ENCODE measurements at regions not wholly inside any gene's neighbourhood (a gene's known extent, or its start where the extent isn't known, plus 50 kb on each side); places are given as distances from the start of the nearest gene placed in this dataset.
A peak's percentile ranks its signal among the peaks of the same experiment; 100 is the strongest.

DNA sequence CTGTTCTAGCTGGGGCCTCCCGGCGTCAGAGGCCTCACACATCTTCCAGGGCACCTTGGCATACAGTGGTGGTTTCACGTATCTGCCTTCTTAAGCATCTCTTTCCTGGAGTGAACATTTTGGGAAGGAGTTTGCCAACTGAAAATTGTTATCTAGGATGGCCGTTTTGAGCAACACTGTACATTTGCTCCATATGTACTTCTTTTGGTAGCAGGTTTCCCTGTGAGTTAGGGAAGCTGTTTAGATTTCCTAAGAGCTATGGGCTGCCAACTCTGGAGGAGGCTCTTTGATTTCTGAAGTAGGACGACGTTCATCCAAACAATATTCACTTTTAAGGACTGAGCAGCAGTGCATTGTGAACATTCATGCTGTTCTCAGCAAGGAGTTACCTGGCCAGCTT lies 665.9 kb downstream of the SQOR start:
- no peaks in the 10 kb centered on the region for H3K4me1 ChIP-seq (ENCODE audit: control insufficient read depth in 1 of 2, insufficient read depth in 2 of 2, low read length in 2 of 2)
- no peak overlapping the region for H4K91ac ChIP-seq (ENCODE audit: low read depth, low read length)
- H4K8ac ChIP-seq (ENCODE audit: low read depth, low read length), result no peak overlapping the region
- H3K79me1 ChIP-seq (ENCODE audit: low read length), result no peaks in the 10 kb centered on the region
- no peak overlapping the region for H3K4me2 ChIP-seq (ENCODE audit: low read length)
- no peaks in the 10 kb centered on the region for H3K9me3 ChIP-seq (ENCODE audit: insufficient read depth, low read depth, low read length)
- H3K9ac ChIP-seq (ENCODE audit: low read length), result no peak overlapping the region
- H2AFZ ChIP-seq (ENCODE audit: insufficient read depth, low read length, poor library complexity), result no peak overlapping the region
- H3K79me2 ChIP-seq (ENCODE audit: control insufficient read depth, insufficient read depth, low read length, poor library complexity), result no peaks in the 10 kb centered on the region
- no peak for DNase-seq
- H3K36me3 ChIP-seq (ENCODE audit: control insufficient read depth in 1 of 2, insufficient read depth in 2 of 2, low read length in 2 of 2), result no peaks in the 10 kb centered on the region
- H3K23ac ChIP-seq (ENCODE audit: low read length), result no peak overlapping the region
- no peaks in the 10 kb centered on the region for H3K27me3 ChIP-seq (ENCODE audit: insufficient read depth, low read length)
- no peak overlapping the region for H2AK5ac ChIP-seq (ENCODE audit: low read length)
- no peak overlapping the region for H3K14ac ChIP-seq (ENCODE audit: low read length)
- no peak overlapping the region for H3K4me3 ChIP-seq (ENCODE audit: low read depth, low read length)
- no peak overlapping the region for H2BK12ac ChIP-seq (ENCODE audit: low read length)
- H3K4ac ChIP-seq (ENCODE audit: low read depth, low read length), result no peak overlapping the region
- H2BK120ac ChIP-seq (ENCODE audit: insufficient read depth, low read length, poor library complexity), result no peak overlapping the region
- H3K18ac ChIP-seq (ENCODE audit: low read length), result no peak overlapping the region
- no peak overlapping the region for H2BK5ac ChIP-seq (ENCODE audit: low read depth, low read length, poor library complexity)
- no CpG with 5 or more reads among the region's 6 CpGs for WGBS (ENCODE audit: extremely low coverage, insufficient coverage, insufficient read length)
- H4K12ac ChIP-seq (ENCODE audit: low read depth, low read length), result no peak overlapping the region
- no peak overlapping the region for H3K27ac ChIP-seq (ENCODE audit: low read depth, low read length)

DNA sequence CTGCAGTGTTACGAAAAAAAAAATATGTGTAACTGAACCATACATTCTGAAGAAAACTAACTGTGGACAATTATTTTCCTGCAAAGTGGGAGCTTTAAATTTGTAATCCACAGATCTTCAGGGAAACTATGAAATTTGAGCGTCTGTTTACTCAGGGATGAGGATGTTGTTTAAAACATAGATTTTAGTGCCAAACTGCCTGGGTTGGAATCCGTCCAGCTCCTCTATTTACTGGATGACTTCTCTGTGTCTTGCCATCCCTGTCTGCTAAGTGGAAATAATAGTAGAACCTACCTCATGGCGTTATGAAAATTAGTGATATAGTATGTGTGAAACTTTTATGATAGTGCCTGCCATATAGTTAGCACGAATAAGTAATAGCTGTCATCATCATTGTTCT lies 666.5 kb downstream of the SQOR start:
- H2BK120ac ChIP-seq (ENCODE audit: insufficient read depth, low read length, poor library complexity), result no peak overlapping the region
- H3K9ac ChIP-seq (ENCODE audit: low read length), result no peak overlapping the region
- no peaks in the 10 kb centered on the region for H3K79me2 ChIP-seq (ENCODE audit: control insufficient read depth, insufficient read depth, low read length, poor library complexity)
- no peak overlapping the region for H2BK12ac ChIP-seq (ENCODE audit: low read length)
- H2AK5ac ChIP-seq (ENCODE audit: low read length), result no peak overlapping the region
- no peak overlapping the region for H3K14ac ChIP-seq (ENCODE audit: low read length)
- no peak overlapping the region for H3K23ac ChIP-seq (ENCODE audit: low read length)
- H3K27me3 ChIP-seq (ENCODE audit: insufficient read depth, low read length), result no peaks in the 10 kb centered on the region
- no peak overlapping the region for H3K4ac ChIP-seq (ENCODE audit: low read depth, low read length)
- no peaks in the 10 kb centered on the region for H3K9me3 ChIP-seq (ENCODE audit: insufficient read depth, low read depth, low read length)
- H3K27ac ChIP-seq (ENCODE audit: low read depth, low read length), result no peak overlapping the region
- no peak overlapping the region for H3K18ac ChIP-seq (ENCODE audit: low read length)
- no peak overlapping the region for H2AFZ ChIP-seq (ENCODE audit: insufficient read depth, low read length, poor library complexity)
- H4K91ac ChIP-seq (ENCODE audit: low read depth, low read length), result no peak overlapping the region
- H2BK5ac ChIP-seq (ENCODE audit: low read depth, low read length, poor library complexity), result no peak overlapping the region
- WGBS (ENCODE audit: extremely low coverage, insufficient coverage, insufficient read length), result no CpG with 5 or more reads among the region's 5 CpGs
- H3K4me2 ChIP-seq (ENCODE audit: low read length), result no peak overlapping the region
- no peak overlapping the region for H3K4me3 ChIP-seq (ENCODE audit: low read depth, low read length)
- no peak overlapping the region for H4K8ac ChIP-seq (ENCODE audit: low read depth, low read length)
- no peak for DNase-seq
- H3K4me1 ChIP-seq (ENCODE audit: control insufficient read depth in 1 of 2, insufficient read depth in 2 of 2, low read length in 2 of 2), result no peaks in the 10 kb centered on the region
- no peaks in the 10 kb centered on the region for H3K79me1 ChIP-seq (ENCODE audit: low read length)
- H4K12ac ChIP-seq (ENCODE audit: low read depth, low read length), result no peak overlapping the region
- no peaks in the 10 kb centered on the region for H3K36me3 ChIP-seq (ENCODE audit: control insufficient read depth in 1 of 2, insufficient read depth in 2 of 2, low read length in 2 of 2)

DNA sequence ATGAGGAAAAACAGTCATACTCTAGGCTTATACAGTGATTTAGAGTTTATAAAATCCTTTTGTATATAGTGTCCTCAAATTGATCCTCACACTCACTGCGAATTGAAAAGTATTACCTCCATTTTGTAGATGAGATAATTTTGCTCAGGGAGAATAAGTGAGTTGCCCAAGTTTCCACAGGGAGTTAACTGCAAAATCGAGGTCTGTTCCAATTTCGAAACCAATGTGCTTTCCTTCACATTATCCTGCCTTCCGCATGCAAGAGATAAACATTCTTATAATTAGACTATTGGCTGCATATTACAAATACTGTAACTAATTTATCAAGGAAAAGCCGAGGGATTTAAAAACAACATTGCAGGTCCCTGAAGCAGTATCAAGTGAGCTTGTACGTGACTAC lies 667.0 kb downstream of the SQOR start:
- no peak overlapping the region for H2BK120ac ChIP-seq (ENCODE audit: insufficient read depth, low read length, poor library complexity)
- H2BK5ac ChIP-seq (ENCODE audit: low read depth, low read length, poor library complexity), result no peak overlapping the region
- no peak overlapping the region for H4K12ac ChIP-seq (ENCODE audit: low read depth, low read length)
- H2AK5ac ChIP-seq (ENCODE audit: low read length), result no peak overlapping the region
- H3K9me3 ChIP-seq (ENCODE audit: insufficient read depth, low read depth, low read length), result no peaks in the 10 kb centered on the region
- H3K27ac ChIP-seq (ENCODE audit: low read depth, low read length), result no peak overlapping the region
- H3K18ac ChIP-seq (ENCODE audit: low read length), result no peak overlapping the region
- no peak overlapping the region for H3K23ac ChIP-seq (ENCODE audit: low read length)
- no peak overlapping the region for H2AFZ ChIP-seq (ENCODE audit: insufficient read depth, low read length, poor library complexity)
- H3K79me2 ChIP-seq (ENCODE audit: control insufficient read depth, insufficient read depth, low read length, poor library complexity), result no peaks in the 10 kb centered on the region
- no peak overlapping the region for H4K91ac ChIP-seq (ENCODE audit: low read depth, low read length)
- H3K79me1 ChIP-seq (ENCODE audit: low read length), result no peaks in the 10 kb centered on the region
- no peak overlapping the region for H3K9ac ChIP-seq (ENCODE audit: low read length)
- no peak overlapping the region for H2BK12ac ChIP-seq (ENCODE audit: low read length)
- H3K4me3 ChIP-seq (ENCODE audit: low read depth, low read length), result no peak overlapping the region
- H4K8ac ChIP-seq (ENCODE audit: low read depth, low read length), result no peak overlapping the region
- H3K4me2 ChIP-seq (ENCODE audit: low read length), result no peak overlapping the region
- DNase-seq, result no peak
- no peaks in the 10 kb centered on the region for H3K36me3 ChIP-seq (ENCODE audit: control insufficient read depth in 1 of 2, insufficient read depth in 2 of 2, low read length in 2 of 2)
- H3K4ac ChIP-seq (ENCODE audit: low read depth, low read length), result no peak overlapping the region
- H3K27me3 ChIP-seq (ENCODE audit: insufficient read depth, low read length), result no peaks in the 10 kb centered on the region
- no CpG with 5 or more reads among the region's 6 CpGs for WGBS (ENCODE audit: extremely low coverage, insufficient coverage, insufficient read length)
- H3K4me1 ChIP-seq (ENCODE audit: control insufficient read depth in 1 of 2, insufficient read depth in 2 of 2, low read length in 2 of 2), result no peaks in the 10 kb centered on the region
- no peak overlapping the region for H3K14ac ChIP-seq (ENCODE audit: low read length)

DNA sequence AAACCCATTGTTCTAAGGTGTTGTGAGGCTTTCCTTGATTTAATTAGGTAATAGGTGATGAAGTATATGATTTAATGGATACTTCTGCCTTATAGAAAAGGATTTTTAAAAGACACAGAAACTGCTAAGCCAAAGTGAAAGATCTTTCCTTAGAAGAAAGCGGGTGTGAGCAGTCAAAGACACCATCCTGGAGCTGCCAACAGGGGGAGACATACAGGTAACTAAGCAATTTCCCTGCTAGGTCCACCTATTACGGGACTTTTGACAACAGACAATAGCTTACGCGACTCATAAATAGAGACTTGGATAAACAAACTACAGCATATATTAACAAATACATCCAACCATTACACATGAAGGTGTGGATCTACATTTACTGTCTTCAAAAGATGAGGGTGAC lies 669.5 kb downstream of the SQOR start:
- no peak overlapping the region for H4K12ac ChIP-seq (ENCODE audit: low read depth, low read length)
- H2AK5ac ChIP-seq (ENCODE audit: low read length), result no peak overlapping the region
- H3K27me3 ChIP-seq (ENCODE audit: insufficient read depth, low read length), result no peaks in the 10 kb centered on the region
- H3K4me3 ChIP-seq (ENCODE audit: low read depth, low read length), result no peak overlapping the region
- no peak overlapping the region for H2BK5ac ChIP-seq (ENCODE audit: low read depth, low read length, poor library complexity)
- H3K14ac ChIP-seq (ENCODE audit: low read length), result no peak overlapping the region
- no peaks in the 10 kb centered on the region for H3K9me3 ChIP-seq (ENCODE audit: insufficient read depth, low read depth, low read length)
- no peaks in the 10 kb centered on the region for H3K79me1 ChIP-seq (ENCODE audit: low read length)
- peak; percentile 6 to 43 for DNase-seq
- no CpG with 5 or more reads among the region's 4 CpGs for WGBS (ENCODE audit: extremely low coverage, insufficient coverage, insufficient read length)
- H3K18ac ChIP-seq (ENCODE audit: low read length), result no peak overlapping the region
- H3K27ac ChIP-seq (ENCODE audit: low read depth, low read length), result no peak overlapping the region
- no peak overlapping the region for H2BK12ac ChIP-seq (ENCODE audit: low read length)
- no peak overlapping the region for H3K4ac ChIP-seq (ENCODE audit: low read depth, low read length)
- H3K23ac ChIP-seq (ENCODE audit: low read length), result no peak overlapping the region
- no peaks in the 10 kb centered on the region for H3K36me3 ChIP-seq (ENCODE audit: control insufficient read depth in 1 of 2, insufficient read depth in 2 of 2, low read length in 2 of 2)
- no peak overlapping the region for H4K91ac ChIP-seq (ENCODE audit: low read depth, low read length)
- no peaks in the 10 kb centered on the region for H3K4me1 ChIP-seq (ENCODE audit: control insufficient read depth in 1 of 2, insufficient read depth in 2 of 2, low read length in 2 of 2)
- no peak overlapping the region for H3K9ac ChIP-seq (ENCODE audit: low read length)
- H2AFZ ChIP-seq (ENCODE audit: insufficient read depth, low read length, poor library complexity), result no peak overlapping the region
- no peak overlapping the region for H2BK120ac ChIP-seq (ENCODE audit: insufficient read depth, low read length, poor library complexity)
- no peak overlapping the region for H4K8ac ChIP-seq (ENCODE audit: low read depth, low read length)
- no peaks in the 10 kb centered on the region for H3K79me2 ChIP-seq (ENCODE audit: control insufficient read depth, insufficient read depth, low read length, poor library complexity)
- no peak overlapping the region for H3K4me2 ChIP-seq (ENCODE audit: low read length)
